Keratinocyte (primary cell): ENCODE measurements at regions not wholly inside any gene's neighbourhood (a gene's known extent, or its start where the extent isn't known, plus 50 kb on each side); places are given as distances from the start of the nearest gene placed in this dataset.

ENCODE experiments used
- DNase-seq: peaks from one replicate; pipeline ENCODE4 v3.0.0-alpha.2; 2011; ENCODE audit warnings: low read depth, missing footprints, low spot score
- FAIRE-seq: peaks from 2 replicates; lab custom pipeline; 2011; peaks lifted over from hg19 to GRCh38; lab: Jason Lieb, UNC
- H2AFZ ChIP-seq: 2 replicates; pipeline ENCODE4 v1.6.0; 2012; ENCODE audit warnings: low read length, control low read depth, inconsistent platforms; ENCODE audit not compliant: control insufficient read depth
- H3K27ac ChIP-seq: 2 replicates; pipeline ENCODE4 v1.5.1; 2011; ENCODE audit warnings: low read length; ENCODE audit not compliant: control insufficient read depth, insufficient read depth
- H3K27me3 ChIP-seq: 3 replicates; pipeline ENCODE4 v1.6.0; 2011; ENCODE audit warnings: low read length; ENCODE audit not compliant: control insufficient read depth, insufficient read depth; ENCODE audit errors: extremely low read depth
- H3K36me3 ChIP-seq, 2 experiments: 2 replicates in 1 of 2; 3 replicates in 1 of 2; pipeline ENCODE4 v1.5.1; 2011; ENCODE audit warnings: low read length in 2 of 2, mild to moderate bottlenecking in 1 of 2; ENCODE audit not compliant: control insufficient read depth in 2 of 2, insufficient read depth in 2 of 2; ENCODE audit errors: extremely low read depth in 1 of 2
- H3K4me1 ChIP-seq: 3 replicates; pipeline ENCODE4 v1.5.1; 2011; ENCODE audit warnings: low read length; ENCODE audit not compliant: control insufficient read depth, insufficient read depth; ENCODE audit errors: extremely low read depth
- H3K4me2 ChIP-seq: 3 replicates; pipeline ENCODE4 v1.6.0; 2011; ENCODE audit warnings: low read depth, low read length; ENCODE audit not compliant: control insufficient read depth, insufficient read depth; ENCODE audit errors: extremely low read depth
- H3K4me3 ChIP-seq, 3 experiments: fragments of 200-600 bp in 1 of 3; sonication (generic) in 1 of 3; 2 replicates in 2 of 3; 3 replicates in 1 of 3; pipeline ENCODE4 v1.5.1; 2011 to 2016; ENCODE audit warnings: low read length in 3 of 3, mild to moderate bottlenecking in 3 of 3, control low read depth in 2 of 3, inconsistent platforms in 1 of 3, low read depth in 1 of 3, mixed read lengths in 1 of 3, mixed run types in 1 of 3, moderate library complexity in 1 of 3; ENCODE audit not compliant: control insufficient read depth in 2 of 3, insufficient read depth in 2 of 3; ENCODE audit errors: extremely low read depth in 1 of 3
- H3K79me2 ChIP-seq: 2 replicates; pipeline ENCODE4 v1.6.0; 2012; ENCODE audit warnings: low read length; ENCODE audit not compliant: control insufficient read depth, insufficient read depth
- H3K9ac ChIP-seq: 3 replicates; pipeline ENCODE4 v1.6.0; 2011; ENCODE audit warnings: low read length; ENCODE audit not compliant: control insufficient read depth, insufficient read depth; ENCODE audit errors: extremely low read depth
- H3K9me1 ChIP-seq: 3 replicates; pipeline ENCODE4 v1.6.0; 2011; ENCODE audit warnings: low read length; ENCODE audit not compliant: control insufficient read depth, insufficient read depth; ENCODE audit errors: extremely low read depth
- H3K9me3 ChIP-seq: 2 replicates; pipeline ENCODE4 v1.5.1; 2012; ENCODE audit warnings: low read depth, low read length; ENCODE audit not compliant: control insufficient read depth
- H4K20me1 ChIP-seq: 3 replicates; pipeline ENCODE4 v1.6.0; 2011; ENCODE audit warnings: low read length; ENCODE audit not compliant: control insufficient read depth, insufficient read depth; ENCODE audit errors: extremely low read depth
- CTCF ChIP-seq, 3 experiments: IDR thresholded peaks in 1 of 3; conservative IDR thresholded peaks in 1 of 3; optimal IDR thresholded peaks in 1 of 3; 2 replicates in 2 of 3; 3 replicates in 1 of 3; pipeline versions ENCODE3 to v1.5.1; 2011; ENCODE audit warnings: low read length in 3 of 3, mild to moderate bottlenecking in 3 of 3, moderate library complexity in 2 of 3, control low read depth in 1 of 3, inconsistent platforms in 1 of 3; ENCODE audit not compliant: insufficient read depth in 2 of 3; ENCODE audit errors: extremely low read depth in 1 of 3
- EZH2 ChIP-seq: IDR thresholded peaks from one replicate; pipeline ENCODE4 v1.6.1; 2012; ENCODE audit warnings: inconsistent platforms, mild to moderate bottlenecking, low read length, moderate library complexity
- dilution Hi-C: fragments of 300-500 bp; cut with MboI; formaldehyde crosslinking; loops from one replicate; pipeline ENCODE4 v1.7.0; 2020; ENCODE audit warnings: low sequenced_read_pairs; ENCODE audit not compliant: extremely low pct_ligation_motif_present

- TF ChIP-seq CTCF (optimal IDR thresholded peaks at IDR 0.05 in 1 of 3, IDR thresholded peaks at IDR 0.05 in 1 of 3, conservative IDR thresholded peaks at IDR 0.05 in 1 of 3; ENCODE audit: extremely low read depth in 1 of 3, insufficient read depth in 2 of 3, low read length in 3 of 3) (no peak), EZH2 (no peak)
- H3K4me2 ChIP-seq: no peak overlapping the region
- H3K36me3 ChIP-seq: no peaks in the 10 kb centered on the region
- no peaks in the 10 kb centered on the region for H3K79me2 ChIP-seq
- dilution Hi-C loops: no loop called here
- no peaks in the 10 kb centered on the region for H3K4me1 ChIP-seq
- no peaks in the 10 kb centered on the region for H3K9me1 ChIP-seq
- no peaks in the 10 kb centered on the region for H3K9me3 ChIP-seq
- H3K27me3 ChIP-seq: no peaks in the 10 kb centered on the region
- no peak for DNase-seq
- H3K9ac ChIP-seq: no peak overlapping the region
- no peak overlapping the region for H3K4me3 ChIP-seq
- FAIRE-seq: no peak
- H3K27ac ChIP-seq: no peak overlapping the region
- no peak overlapping the region for H2AFZ ChIP-seq
- no peaks in the 10 kb centered on the region for H4K20me1 ChIP-seq
Observed at GRCh38 chr6:71197267-71197666, 91.3 kb upstream of the OGFRL1 start.

- no peak overlapping the region for H3K9ac ChIP-seq
- TF ChIP-seq EZH2 (no peak), CTCF (optimal IDR thresholded peaks at IDR 0.05 in 1 of 3, IDR thresholded peaks at IDR 0.05 in 1 of 3, conservative IDR thresholded peaks at IDR 0.05 in 1 of 3; ENCODE audit: extremely low read depth in 1 of 3, insufficient read depth in 2 of 3, low read length in 3 of 3) (no peak)
- no peak overlapping the region for H2AFZ ChIP-seq
- H3K4me1 ChIP-seq: no peaks in the 10 kb centered on the region
- H3K27ac ChIP-seq: no peak overlapping the region
- no peak overlapping the region for H3K4me2 ChIP-seq
- no peaks in the 10 kb centered on the region for H3K79me2 ChIP-seq
- H4K20me1 ChIP-seq: no peaks in the 10 kb centered on the region
- no peaks in the 10 kb centered on the region for H3K9me3 ChIP-seq
- H3K9me1 ChIP-seq: no peaks in the 10 kb centered on the region
- DNase-seq (no peak), FAIRE-seq (peak; percentile 43)
- dilution Hi-C loops: no loop called here
- no peak overlapping the region for H3K4me3 ChIP-seq
- H3K27me3 ChIP-seq: no peaks in the 10 kb centered on the region
- H3K36me3 ChIP-seq: no peaks in the 10 kb centered on the region
Observed at GRCh38 chr6:71197780-71198179, 90.8 kb upstream of the OGFRL1 start.
